NCI-H1417 (cell line): ENCODE measurements at regions not wholly inside any gene's neighbourhood (a gene's known extent, or its start where the extent isn't known, plus 50 kb on each side); places are given as distances from the start of the nearest gene placed in this dataset.

Experiments
- DNase-seq, 3 experiments: peaks; one replicate each; lab custom pipeline; 2025; lab: John Stamatoyannopoulos, UW

DNA sequence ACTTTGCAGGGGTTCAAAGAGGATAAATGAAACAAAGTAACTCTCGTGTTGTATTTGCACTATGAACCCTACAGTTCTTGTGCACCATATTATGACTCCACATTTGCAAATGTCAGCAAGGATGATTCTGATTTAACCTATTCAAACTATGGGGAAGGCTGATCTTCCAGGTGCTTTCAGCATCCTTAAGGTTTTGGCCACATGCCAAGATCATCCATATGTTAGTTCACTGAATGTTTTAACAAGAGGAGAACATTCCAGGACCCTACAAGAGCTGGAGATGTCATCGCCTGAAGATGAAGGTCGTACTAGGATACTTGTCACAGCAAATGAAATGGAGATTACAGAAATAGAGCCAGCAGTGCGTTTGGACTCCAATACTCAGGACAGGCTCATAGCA lies 114.2 kb downstream of the DHRS2 start:
- DNase-seq = no peak

GRCh38 chr14:23751616-23752015 lies 115.5 kb downstream of the DHRS2 start:
- DNase-seq = no peak

DNA sequence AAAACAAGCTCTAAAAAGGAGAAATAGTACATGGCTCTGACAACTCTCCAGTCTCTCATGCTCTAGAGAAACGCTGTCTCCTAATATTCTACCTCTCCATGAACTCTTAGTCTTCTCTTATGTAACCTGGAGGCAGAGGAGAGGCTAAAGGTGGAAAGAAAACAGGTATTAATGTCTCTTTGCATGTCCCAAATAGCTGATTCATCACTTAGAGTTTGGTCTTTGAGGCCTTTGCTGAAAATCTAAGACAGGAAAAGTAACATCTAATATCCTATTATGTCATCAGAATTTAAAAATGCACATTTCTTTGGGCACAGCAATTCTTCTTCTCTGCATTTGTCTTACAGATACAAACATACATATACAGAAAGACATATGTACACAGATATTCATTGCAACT lies 127.2 kb downstream of the DHRS2 start:
- no peak for DNase-seq

DNA sequence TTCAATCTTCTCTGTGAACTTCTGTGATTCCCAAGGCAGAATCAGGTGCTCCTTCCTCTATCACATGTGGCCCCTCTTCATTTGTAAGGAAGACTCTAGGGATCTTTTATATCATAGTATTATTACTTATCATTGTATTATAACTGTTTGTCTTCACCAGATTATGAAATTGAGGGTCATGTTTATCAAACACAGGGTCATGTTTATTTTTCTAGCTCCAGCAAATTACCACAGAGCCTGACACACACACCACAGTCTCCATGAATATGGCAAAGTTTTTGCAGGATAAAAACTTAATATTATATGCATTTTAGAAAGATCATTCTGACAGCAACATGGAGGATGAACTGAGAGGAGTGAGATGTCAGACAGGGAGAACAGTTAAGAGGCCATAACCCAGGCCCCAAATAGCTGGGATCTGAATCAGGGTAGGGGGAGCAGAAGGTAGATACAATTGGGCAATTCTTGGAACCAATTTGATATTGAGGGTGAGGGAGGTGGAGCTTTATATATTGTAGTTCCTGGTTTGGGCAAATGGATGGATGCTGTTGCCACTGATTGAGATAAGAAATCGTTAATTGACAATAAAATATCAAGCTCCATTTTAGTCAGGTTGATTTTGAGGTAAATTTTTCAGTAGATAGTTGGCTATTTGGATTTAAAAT lies 130.7 kb downstream of the DHRS2 start:
- DNase-seq = no peak

DNA sequence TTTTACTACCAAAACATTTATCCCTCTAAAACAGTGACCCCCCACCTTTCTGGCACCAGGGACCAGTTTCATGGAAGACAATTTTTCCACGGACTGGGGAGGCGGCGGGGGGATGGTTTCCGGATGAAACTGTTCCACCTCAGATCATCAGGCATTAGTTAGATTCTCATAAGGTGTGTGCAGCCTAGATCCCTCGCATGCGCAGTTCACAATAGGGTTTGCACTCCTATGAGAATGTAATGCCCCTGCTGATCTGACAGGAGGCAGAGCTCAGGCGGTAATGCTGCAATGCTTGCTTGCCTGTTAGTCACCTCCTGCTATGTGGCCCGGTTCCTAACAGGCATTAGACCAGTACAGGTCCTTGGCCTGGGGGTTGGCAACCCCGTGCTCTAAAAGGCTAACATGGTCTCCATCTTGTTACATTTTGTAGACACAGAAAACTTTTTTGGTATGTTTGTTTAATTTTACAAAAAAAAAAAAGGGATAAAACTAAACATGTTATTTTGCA lies 133.1 kb downstream of the DHRS2 start:
- peak in 1 of 3 experiments; percentile 15 for DNase-seq

GRCh38 chr14:23773981-23774380 lies 137.8 kb downstream of the DHRS2 start:
- no peak for DNase-seq

- peak in 2 of 3 experiments; percentile 18 to 47 for DNase-seq
Measured at GRCh38 chr14:23776296-23776695, 140.1 kb downstream of the DHRS2 start.

- DNase-seq = no peak
Measured at GRCh38 chr14:23785208-23785607, 149.0 kb downstream of the DHRS2 start.

DNA sequence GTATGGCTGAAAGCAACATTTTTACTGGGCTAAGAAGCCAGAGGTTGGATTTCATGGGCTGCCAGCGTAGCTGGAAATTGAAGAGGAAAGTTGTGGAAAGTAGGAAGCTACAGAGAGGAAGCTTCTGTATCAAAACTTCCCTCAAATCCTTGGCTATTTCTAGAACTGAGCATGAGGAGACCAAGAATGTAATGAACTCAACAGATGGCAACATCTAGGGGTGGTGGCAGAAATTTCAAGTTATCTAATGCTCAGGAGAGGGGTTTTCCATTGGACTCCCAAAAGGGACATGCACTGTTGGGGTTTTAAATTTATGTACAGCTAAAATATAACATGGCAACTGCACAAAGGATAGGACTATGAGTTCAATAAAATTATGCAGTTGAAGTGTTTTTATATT lies 151.3 kb downstream of the DHRS2 start:
- DNase-seq = no peak

DNA sequence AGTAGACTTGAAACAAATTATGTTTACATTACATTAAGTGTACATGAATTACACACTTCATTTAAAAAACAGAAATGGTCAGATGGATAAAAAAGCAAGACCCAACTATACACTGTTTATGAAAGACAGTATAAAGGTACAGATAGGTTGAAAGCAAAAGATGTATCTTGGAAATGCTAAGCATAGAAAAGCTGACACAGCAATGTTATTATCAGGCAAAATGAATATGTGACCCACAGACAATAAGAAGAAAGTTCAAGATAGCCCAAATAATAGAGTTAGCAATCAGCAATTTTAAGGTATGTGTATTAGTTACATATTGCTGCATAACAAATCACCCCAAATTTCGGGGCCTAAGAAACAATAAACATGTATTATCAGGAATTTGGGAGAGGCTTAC lies 153.5 kb downstream of the DHRS2 start:
- no peak for DNase-seq

DNA sequence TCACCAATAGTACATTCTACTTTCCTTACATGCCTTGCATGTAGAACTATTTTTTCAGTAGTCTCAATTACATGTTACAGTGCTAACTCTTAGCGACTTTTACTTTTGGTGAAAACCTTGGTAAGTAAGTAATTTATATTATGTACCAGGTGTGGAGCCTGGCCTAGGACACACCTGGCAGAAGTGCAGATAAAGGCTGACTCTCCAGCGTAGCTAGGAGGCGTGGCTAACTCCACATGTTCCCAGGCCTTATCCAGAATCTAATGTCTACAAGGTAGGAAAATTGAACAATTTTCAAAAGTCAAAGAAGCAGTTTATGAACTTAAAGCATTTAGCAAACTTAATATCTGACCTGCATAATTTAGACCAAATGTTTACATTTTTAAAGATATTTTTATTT lies 157.4 kb downstream of the DHRS2 start:
- no peak for DNase-seq

DNA sequence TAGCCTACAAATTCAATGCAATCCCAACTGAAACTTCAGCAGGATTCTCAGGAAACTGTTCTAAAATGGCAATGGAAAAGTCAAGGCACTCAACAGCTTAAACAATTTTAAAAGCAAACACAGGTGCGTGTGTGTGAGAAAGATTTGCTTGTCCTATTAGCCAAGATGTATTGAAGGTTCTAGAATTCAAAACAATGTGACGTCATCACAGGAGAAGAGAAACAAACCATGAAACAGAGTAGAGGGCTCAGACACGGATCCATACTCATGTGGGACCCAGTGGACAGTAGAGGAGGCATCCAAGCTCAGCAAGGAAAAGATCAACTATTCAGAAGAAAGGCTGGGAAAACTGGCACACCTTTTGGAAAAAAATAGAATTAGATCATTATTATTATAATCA lies 152.8 kb upstream of the DHRS4 start:
- no peak for DNase-seq

GRCh38 chr14:23801766-23802165 lies 151.8 kb upstream of the DHRS4 start:
- no peak for DNase-seq

GRCh38 chr14:23804817-23805216 lies 148.8 kb upstream of the DHRS4 start:
- DNase-seq = no peak

DNA sequence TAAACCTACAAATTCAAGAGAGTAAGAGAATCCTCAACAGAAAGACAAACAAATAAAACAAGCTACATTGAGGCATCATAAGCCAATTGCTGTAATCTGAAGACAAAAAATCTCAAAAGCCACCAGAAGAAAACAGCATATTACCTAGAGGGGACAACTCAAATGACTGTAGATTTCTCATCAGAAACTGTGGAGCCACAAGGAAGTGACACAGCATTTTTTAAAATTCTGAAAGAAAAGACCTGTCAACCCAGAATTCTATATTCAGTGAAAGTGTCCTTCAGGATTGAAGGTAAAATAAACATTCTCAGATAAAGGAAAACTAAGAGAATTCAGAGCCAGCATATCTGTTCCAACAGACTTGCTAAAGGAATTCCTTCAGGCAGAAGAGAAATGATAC lies 147.8 kb upstream of the DHRS4 start:
- DNase-seq = no peak

DNA sequence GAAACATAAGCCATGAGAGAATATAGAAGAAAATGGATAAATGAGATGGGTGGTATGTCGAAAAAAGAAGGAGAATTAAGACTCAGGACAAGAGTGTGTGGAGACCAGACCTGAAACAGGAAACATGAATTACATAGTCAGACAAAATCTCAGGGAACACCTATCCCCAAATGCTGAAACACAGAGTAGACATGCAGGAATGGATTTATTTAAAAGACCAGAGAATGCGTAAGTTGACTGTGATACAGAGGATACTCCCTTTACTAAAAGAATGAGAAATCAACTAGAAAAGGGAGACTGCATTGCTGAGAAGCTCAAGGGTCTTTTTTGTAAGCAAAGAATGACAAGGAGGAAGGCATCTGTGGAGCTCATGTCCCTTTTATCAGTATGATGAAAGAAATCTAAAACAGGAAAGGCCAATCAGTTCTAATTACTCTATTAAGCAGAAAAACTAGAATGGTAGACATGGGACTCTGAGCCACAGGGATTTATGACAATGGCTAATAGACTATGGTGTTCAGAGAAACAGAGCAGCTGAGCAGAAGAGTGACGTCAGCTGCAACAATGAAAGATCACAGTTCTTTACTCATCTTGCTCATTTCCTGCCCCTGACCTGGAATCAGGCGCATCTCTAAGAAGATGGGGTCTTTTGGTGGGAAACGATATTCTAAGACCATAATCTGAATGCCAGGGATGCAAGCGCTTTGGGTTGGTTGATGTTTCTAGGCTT lies 138.9 kb upstream of the DHRS4 start:
- no peak for DNase-seq

GRCh38 chr14:23816371-23816770 lies 137.2 kb upstream of the DHRS4 start:
- DNase-seq = no peak

- DNase-seq = no peak
Measured at GRCh38 chr14:23817164-23817767, 136.3 kb upstream of the DHRS4 start.

DNA sequence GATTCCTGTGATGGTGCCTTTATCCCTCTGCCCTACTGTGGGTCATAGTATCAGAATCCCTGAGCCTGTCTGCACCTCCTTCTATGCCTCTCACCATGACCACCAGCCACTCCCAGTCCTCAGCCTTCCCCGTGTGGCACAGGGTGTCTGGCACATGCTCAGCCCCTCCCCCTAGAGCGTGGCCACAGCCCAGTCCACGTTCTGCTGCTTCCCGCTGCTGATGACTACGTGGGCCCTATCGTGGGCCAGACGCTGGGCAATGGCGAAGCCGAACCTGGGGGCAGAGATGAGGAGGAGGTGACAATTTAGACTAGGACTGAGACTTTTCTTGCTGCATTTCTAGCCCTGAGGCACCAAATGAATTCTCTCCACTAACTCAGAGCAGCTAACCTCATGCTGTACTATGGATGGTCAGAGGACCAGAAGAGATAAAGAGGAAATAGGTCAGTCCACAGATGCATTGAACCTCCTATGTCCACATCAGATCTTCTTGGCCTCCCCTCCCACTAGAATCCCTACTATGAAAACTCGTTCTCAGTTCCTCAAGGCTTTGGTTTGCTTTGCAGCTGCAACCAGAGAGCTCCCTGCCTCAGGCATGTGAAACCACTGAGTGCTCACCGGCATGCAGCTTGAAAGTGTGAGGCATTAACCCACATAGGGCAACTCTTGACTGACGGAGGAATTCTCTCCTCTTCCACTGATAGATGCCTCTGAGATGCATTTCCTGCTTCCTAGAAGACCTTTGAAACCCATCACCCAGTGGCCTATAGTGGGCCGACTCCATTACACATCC lies 126.3 kb upstream of the DHRS4 start:
- DNase-seq = no peak

DNA sequence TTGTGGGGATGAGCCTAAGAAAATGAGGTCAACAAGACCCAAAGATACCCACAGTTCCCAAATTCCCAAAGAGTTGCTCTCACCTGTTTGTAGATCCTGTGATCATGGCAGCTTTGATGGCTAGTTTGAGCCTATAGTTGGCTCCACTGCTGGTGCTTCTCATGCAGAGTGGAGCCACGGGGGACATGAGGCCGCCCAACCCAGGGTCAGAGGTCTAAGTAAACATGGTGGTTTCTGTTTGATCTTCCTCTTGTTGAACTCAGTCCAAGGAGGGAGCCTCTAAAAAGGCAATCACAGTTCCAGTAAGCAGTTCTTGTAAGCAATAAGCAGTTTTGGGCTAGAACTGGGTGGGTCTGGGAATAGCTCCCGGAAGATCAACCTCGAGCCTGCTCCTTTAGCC lies 125.6 kb upstream of the DHRS4 start:
- no peak for DNase-seq

GRCh38 chr14:23828616-23829015 lies 125.0 kb upstream of the DHRS4 start:
- no peak for DNase-seq

GRCh38 chr14:23829736-23830471 lies 123.7 kb upstream of the DHRS4 start:
- DNase-seq = no peak
